CD1c-positive myeloid dendritic cell (primary cell): ENCODE measurements at regions not wholly inside any gene's neighbourhood (a gene's known extent, or its start where the extent isn't known, plus 50 kb on each side); places are given as distances from the start of the nearest gene placed in this dataset.

Source experiments
- DNase-seq: peaks from one replicate; pipeline ENCODE4 v3.0.0-alpha.2; 2016; ENCODE audit errors: extremely low spot score

DNA sequence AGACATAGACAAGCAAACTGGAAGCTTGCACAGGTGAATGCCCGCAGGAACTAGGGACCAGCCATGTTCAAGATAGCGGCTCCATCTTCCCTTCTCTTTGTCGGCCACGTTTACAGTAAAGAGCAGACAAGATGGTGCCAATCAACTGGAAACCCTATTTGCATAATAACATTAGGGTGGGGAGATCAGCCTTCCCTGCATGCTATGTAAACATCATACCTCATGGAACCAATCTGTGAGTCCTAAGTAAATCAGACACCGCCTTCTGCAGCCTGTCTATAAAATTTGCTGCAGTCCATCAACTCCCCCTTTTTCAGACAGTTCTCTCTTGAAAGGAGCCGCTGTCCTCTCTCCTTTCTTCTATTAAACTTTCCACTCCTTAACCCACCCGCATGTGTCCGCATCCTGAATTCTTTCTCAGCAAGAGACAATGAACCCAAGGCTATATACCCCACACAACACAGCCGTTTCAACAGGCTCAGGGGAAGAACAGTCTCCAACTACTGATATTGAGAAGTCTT is 384.4 kb downstream of the EIPR1 start:
- DNase-seq: no peak

DNA sequence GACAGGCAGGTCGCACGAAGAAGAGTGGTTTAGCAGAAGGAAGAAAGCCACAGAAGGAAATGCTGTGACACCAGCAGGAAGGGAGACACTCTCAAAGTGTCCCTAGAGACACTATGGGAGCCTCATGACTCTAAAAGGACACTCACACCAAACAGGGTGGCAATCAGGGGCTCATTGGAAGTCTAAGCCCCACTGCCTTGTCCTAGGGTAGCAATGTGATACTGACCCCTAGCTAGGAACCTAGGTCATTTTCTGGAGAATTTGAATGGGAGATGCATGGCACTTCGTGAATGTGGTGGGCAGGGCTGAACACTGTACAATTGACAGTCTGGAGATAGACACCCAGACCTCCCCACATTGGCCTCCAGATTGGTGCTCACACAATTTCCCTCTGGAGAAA is 385.0 kb downstream of the EIPR1 start:
- DNase-seq: no peak

DNA sequence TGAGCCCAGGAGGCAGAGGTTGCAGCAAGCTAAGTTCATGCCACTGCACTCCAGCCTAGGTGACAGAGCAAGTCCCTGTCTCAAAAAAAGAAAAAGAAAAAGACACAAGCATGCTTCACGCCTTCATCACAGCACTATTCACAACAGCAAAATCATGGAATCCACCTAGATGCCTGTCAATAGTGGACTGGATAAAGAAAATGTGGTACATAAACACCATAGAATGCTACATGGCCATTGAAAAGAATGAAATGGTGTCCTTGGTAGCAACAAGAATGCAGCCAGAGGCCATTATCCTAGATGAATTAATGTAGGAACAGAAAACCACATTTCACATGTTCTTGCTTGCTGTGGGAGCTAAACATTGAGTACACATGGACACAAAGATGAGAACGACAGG is 392.6 kb downstream of the EIPR1 start:
- no peak for DNase-seq

DNA sequence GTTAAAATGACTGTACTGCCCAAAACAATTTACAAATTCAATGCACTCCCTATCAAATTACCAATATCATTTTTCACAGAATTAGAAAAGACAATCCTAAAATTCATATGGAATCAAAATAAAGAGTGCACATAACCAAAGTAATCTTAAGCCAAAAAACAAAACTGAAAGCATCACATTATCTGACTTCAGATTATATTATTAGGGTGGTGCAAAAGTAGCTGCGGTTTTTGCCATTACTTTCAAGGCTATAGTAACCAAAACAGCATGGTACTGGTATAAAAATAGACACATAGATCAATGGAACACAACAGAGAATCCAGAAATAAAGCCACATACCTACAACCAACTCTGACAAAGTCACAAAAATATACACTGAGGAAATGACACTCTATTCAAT is 396.6 kb downstream of the EIPR1 start:
- no peak for DNase-seq

DNA sequence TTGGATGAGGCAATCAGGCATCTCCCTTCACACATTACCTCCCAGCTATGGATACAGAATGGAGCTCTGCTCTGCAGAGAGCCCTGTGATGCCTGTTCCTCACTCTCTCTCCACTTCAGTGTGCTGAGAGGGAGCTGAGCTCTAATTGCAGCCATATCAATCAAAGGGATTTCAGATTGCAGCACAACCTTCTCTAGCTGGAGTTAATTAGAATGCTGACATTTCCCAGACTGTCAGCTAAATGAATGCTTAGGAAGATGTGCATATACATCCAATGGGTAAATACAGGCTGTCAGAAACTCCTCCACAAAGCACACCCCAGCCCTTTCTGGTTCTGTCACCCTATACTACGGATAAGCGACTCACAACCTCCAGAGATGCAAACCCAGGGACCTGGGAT is 402.6 kb downstream of the EIPR1 start:
- DNase-seq: no peak

DNA sequence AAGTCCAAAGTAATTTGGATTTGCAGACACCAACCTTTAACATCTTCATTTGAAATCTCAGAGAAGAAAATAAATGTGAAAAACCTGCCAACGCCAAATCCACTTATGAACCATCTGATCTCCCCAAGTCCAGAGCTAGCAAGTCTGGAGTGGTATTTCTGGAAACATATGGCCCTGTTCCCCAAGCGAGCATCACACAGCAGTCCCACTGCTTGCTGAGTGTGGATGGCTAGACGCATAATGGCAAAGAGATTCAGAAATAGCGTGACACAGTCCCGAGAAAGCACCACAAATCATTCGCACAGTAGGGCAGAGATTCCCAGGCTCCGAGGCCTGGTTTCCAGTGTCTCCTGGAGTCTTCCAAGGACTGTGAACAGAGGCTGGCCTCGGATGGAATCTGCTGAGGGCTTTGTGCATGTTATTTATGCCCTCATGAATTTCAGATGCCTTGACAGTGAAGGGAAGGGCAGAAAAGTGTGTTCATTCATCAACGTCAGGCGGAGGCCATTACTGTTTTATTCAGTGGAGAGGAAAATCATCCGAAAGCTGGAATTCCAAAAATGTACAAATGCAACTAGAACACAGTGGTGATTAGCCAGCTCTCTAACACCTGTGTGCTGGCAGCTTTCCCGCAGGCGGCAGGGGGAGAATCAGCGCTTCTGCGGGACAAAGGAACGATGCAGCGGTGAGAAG is 417.0 kb downstream of the EIPR1 start:
- DNase-seq: no peak

DNA sequence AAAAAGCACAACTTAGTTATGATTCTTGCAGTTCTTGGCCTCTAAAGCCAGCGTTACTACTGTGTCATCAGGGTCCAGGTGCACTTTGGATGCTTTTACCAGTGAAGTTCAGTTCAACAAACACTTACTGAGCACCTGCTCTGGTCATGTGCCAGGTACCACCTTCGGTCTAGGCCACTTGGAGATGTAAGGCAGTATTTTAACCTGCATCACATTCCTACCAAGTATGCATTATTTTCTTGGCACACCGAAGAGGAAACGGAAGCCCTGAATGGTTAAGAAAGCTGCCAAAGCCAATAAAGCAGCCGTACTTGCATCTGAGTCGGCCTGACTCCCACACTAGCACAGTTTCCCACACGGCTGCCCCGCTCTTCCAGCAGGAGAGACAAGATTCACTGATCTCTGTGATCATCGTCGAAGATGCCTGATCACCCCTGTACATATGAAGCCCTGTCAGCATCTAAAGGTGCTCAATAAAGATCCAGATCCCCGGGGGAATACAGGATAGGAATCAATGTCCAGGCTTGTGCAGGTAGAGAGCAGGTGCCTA is 427.1 kb downstream of the EIPR1 start:
- no peak for DNase-seq

DNA sequence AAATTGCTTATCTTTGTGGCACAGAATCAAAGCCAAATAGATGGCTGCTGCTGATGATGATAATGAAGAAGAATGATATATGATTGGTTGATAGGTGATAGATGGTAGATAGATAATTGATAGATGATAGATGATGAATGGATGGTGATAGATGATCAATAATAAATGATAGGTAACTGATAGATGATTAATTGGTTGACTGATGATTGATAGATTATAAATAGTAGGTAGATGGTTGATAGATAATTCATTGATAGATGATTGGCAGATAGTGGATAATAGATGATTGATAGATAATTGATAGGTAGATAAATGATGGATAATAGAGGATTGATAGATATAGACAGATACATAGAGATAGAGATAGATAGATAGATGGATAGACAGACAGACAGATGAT is 430.2 kb downstream of the EIPR1 start:
- no peak for DNase-seq

DNA sequence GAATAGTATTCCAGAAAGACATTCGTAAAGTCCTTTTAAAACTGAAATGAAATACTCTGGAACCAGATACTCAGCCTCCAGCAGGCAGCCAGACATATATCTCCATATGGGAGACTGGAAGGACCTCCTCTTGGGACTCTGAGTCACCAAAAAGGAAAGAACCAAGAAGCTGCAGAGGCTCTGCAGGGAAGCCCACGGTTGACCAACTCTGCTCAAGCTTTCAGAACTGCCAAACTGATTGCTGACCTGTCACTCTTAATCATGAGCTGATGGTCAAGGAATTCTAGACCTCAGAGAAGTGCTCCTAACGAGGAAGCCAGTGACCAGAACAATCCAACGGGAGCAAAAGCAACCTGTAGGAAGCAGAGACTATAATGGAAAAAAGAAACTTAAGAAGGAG is 434.7 kb downstream of the EIPR1 start:
- no peak for DNase-seq

DNA sequence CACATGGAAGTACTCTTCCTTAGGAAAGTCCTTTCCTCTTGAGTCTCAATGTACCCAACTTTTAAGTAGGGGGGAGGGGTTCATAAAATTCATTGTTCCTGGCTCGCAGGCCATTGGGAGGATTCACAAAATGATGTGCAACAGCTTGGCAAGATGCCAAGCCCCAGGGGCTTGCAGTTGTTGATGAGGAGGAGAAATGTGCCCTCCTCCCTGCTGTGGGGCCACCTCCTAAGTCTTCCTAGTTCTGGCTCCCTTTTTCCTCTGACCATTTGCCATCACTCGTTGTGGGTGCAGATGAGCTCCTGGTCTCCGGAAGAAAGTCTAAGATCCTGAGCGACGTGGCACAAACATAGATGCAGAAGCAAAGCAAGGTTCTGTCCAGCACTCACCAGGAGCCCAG is 435.4 kb downstream of the EIPR1 start:
- DNase-seq: no peak

DNA sequence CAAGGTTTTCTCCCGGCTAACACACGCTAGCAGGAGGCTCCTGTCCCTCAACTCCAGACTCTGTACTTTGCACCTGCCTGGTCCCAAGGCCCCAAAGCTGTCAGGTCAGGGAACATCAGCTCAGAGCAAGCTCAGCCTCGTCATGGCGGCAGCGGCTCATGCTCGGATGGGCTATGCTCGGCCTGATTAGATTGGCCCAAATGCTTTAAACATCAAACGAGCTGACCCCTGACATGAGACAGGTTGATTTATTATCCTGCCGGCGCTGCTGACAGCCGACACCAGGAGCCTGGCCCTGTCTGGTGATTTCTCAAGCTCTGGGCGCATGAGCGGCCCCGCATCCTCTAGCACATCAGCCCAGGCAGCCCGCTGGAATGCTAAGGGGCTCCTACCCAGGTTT is 436.4 kb downstream of the EIPR1 start:
- no peak for DNase-seq

DNA sequence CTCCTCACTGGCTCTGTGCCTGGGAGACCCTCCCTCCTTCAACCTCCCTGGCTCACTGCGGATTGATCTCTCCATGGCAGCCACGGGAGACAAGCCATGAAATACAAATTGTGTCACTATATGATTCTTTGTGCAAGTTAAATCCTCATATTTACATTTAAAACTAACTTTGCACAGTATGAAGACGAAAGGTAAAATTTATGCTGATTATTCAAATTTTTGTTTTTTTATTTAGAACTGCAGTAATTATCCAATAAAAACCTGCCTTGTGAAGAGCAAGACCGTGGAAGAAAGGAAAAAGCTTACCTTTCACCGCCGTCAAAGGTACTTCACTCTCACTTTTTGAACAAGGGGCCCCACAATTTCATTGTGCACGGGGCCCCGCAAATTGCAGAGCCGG is 436.9 kb downstream of the EIPR1 start:
- no peak for DNase-seq

DNA sequence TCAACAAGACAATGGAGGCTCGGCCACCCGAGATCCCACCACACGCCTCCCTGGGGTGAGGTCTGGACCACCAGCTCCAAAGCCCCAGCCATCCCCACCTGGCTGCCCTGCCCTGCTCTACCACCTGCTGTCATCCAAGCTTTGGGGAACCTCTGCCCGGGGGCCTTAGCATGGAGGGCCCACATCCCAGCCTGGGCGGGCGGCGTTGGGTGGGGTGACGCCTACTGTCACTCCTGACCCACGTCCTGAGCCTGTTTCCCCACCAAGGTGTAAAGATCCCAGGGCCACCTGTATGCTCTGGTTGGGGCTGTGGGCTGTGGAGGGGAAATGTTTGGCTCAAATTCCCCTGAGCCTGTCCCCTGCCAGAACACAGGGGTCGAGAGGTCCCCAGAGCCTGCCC is 437.6 kb downstream of the EIPR1 start:
- DNase-seq: no peak

DNA sequence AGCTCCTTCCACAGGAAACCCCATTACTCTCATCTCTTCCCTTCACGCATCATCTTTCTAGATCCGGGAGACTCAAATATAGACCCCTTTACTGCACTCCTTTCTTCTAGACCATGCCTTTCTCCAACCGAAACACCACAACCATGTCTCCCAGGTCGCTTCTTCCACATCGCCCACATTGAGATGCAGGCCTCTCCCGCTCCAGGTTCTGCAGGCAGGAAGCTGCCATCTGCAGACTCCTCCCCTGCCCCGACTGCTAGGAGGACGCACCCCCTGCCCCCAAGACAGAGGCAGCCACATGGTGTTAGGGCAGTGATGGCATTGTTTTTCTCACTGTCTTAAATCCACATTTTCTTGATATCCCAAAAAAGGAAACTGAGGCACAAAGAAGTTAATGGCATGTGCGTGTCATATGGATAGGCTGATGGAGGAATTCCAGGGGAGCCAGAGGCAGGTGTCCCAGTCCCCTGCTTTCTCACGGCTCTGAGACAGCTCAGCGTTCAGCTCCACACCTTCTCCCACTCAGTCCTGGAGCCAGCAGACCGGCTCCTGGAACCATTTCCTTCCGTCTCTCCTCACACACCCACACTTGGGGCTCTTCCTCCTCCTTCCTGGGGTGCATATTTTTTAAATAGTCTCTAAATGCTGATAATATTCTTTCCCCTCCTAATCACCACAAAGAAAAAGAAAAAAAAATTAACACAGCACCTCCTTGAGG is 438.4 kb downstream of the EIPR1 start:
- no peak for DNase-seq

DNA sequence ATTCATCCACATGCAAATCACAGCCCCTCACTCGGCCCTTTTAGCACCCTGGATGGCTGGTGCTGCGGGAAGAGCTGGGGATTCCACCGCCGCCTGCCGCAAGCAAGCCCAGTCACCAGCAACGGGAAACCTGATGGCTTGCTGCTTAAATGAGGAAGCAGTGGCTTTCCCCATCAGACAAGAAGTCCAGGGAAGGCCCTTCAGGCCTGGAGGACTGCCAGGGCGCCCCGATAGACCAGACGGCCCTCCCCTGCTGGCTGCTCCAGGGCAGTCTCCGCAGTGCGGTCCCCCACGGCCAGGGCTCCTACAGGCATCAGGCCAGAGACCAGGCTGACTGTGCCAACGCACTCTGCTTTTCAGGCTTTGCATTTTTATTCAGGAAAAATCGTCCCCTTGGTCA is 439.1 kb downstream of the EIPR1 start:
- no peak for DNase-seq

DNA sequence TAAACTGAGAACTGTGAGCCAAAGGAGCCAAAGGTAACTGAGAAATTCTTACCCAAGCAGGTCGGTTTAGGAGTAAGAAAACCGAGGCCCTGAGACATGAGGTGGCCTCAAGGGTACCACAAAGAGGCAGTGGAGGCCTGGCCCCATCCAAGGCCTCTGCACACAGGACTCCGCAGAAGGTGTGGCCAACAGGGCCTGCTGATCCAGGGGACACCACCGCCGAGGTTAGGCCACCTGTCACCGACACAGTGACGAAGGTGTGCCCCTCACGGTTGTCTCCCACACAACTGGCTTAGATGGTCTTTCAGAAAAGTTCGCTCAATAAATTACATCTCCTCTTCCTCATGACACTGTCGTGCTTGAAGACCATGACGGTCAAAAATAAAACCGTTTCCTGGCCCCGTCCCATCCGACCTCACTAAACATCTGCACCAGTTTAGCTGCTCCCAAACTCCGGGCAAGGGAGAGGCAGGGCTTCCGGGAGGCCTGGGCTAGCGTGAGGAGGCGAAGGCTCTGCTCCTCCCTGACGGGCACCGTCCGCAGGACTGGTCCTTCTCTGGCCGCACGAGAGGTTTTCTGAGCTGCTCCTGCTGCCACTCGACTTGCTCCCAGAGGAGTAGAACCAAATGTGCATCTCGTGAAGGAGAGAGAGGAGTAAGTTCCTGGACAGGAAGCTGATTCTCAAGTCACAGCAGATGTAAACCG is 442.0 kb downstream of the EIPR1 start:
- no peak for DNase-seq

DNA sequence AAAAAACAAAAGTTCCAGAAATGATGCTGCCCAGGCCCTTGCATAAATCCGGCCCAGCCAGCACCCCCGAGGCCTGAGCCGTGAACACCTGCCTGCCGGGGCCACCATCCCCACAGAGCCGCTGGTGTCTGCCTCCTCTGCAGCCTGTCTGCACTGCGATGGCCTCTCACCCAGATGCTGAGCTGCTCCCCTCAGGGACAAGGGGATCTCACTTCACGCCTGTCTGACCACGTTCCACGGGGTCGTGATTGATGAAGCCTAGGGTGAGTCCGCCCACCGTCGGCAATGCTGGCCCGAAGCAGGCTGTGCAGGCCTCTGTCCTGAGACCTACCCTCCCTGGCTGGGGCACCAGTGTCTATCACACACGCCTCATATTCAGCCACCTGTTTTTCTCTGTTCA is 444.2 kb downstream of the EIPR1 start:
- DNase-seq: no peak

DNA sequence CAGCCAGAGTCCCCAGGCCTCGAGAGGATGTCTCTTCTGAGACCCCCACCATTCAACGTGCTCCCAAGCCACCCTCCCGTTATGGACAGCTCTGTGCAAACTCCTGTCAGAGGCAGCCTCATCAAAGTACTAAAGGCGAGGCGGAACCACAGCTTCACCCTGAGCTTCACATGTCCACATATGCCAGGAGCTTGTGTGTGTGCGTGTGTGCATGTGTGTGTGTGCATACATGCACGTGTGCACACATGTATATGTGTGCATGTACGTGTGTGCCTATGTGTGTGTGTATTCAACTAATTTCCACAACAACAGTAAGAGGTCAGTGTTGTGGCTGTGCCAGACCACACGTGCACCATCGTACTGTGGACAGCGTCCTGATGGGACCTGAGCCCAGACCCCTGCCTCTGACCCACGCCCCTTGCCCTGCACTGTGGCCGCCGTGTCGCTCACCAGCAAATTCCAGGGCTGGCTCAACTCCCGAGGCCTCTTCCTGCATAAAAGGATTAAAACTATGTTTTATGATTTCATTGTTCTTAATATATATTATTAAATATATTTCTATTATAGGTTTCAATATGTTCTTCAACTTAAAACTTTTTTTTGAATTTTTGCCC is 444.8 kb downstream of the EIPR1 start:
- no peak for DNase-seq

DNA sequence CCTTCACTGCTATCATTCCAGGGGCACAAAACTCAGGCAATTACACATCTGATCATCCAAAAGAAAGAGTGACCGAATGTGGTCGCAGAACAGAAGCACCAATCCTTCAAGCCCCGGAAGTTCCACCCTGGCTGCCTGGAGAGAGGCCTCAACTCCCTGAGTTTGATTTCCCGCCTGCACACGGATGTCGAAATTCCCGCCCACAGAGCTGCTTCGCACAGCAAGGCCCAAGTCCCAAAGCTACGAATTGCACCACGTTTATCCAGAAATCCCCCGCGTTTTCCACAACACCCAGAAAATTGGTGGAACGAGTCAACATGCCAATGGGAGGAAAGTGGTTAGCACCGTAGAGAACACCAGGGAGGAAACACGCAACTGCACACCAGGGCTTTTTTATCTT is 445.4 kb downstream of the EIPR1 start:
- no peak for DNase-seq

DNA sequence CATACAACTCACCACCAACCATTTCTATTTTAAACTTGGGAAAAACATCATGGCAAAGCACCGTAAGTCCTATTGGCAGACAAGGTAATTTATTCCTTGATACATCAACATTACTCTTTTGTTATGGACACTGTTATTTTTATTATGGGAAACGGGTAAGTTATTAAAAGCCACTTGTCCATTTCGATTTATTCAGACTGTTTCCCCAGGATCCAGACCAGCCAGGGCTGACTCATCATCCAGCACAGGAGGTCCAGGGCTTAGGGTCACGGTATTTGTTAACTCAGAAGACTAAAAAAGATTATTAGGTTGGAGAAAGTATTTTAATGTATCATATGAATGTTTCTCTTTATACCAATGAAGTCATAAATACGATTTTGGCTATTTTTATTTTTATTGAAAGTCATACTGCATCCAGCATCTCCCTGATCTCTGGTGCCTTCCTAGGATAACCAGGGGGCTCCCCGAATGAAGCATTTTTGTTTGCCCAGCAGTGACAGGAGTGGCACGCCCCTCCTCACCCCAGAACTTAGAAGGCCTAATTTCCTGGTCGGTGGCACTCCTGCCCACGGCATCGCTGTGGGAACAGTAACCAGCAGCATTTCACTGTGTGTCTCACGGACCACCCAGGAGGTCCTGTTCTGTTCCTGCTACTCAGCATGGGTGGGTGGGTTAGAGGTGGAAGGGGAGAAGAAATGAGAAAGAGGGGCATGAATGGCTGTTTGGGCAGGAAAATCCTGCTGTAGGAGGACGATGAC is 446.1 kb downstream of the EIPR1 start:
- DNase-seq: no peak

DNA sequence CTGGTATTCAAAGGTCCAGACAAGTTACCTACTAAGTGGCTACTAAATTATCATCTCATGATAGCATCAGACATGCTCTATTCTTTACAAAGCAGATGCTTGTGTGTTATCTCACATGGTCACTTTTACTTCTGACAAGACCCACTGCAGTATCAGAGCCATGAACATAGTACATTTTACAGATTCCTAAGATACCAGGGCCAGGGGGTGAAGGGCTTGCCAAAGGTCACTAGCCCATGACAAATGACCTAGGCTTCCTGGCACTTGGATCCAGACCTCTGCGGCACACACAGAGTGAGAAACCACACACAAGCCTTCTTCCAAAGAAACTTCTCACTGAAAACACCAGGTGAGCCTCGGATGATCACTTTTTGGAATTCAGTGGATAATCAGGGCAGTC is 446.8 kb downstream of the EIPR1 start:
- no peak for DNase-seq

DNA sequence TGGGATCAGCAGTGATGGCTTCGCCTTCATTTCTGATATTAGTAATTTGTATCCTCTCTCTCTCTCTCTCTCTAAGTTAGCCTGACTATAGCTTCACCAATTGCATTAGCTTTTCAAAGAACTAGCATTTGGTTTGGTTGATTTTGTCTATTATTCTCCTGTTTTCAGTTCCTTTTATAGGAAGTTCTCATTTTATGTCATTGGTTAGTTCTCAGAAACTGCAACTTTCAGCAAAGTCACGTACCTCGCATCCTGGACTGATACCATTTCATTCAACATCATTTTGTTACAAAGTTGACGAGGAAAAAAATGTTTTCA is 450.8 kb downstream of the EIPR1 start:
- no peak for DNase-seq
